ENCODE measurements at regions not wholly inside any gene's neighbourhood (a gene's known extent, or its start where the extent isn't known, plus 50 kb on each side); places are given as distances from the start of the nearest gene placed in this dataset.
"Not testable (repeated sequence)": the region's sequence is repeated elsewhere in the genome, so short reads cannot be mapped to it uniquely, and the experiment has no call there.

GRCh38 chr6:1445650-1446330 is 56.4 kb downstream of the FOXF2 start:
- DNase-seq (ENCODE audit: low read depth), result no peak

GRCh38 chr6:1449896-1450295 is 60.5 kb downstream of the FOXF2 start:
- no peak for DNase-seq (ENCODE audit: low read depth)

- no peak for DNase-seq (ENCODE audit: low read depth)
These were observed 63.6 kb downstream of the FOXF2 start for GRCh38 chr6:1453024-1453423.

- not testable (repeated sequence) for DNase-seq (ENCODE audit: low read depth)
These were observed 67.4 kb downstream of the FOXF2 start for GRCh38 chr6:1456816-1457215.

- peak; percentile 44 for DNase-seq (ENCODE audit: low read depth)
These were observed 71.8 kb downstream of the FOXF2 start for GRCh38 chr6:1461207-1461606.

- no peak for DNase-seq (ENCODE audit: low read depth)
These were observed 72.4 kb downstream of the FOXF2 start for GRCh38 chr6:1461736-1462135.

GRCh38 chr6:1463275-1463674 is 73.9 kb downstream of the FOXF2 start:
- DNase-seq (ENCODE audit: low read depth), result no peak

GRCh38 chr6:1463751-1464426 is 74.5 kb downstream of the FOXF2 start:
- DNase-seq (ENCODE audit: low read depth), result no peak

- DNase-seq (ENCODE audit: low read depth), result no peak
These were observed 75.5 kb downstream of the FOXF2 start for GRCh38 chr6:1464781-1465370.

- no peak for DNase-seq (ENCODE audit: low read depth)
These were observed 78.8 kb downstream of the FOXF2 start for GRCh38 chr6:1468126-1468525.

- no peak for DNase-seq (ENCODE audit: low read depth)
These were observed 80.7 kb downstream of the FOXF2 start for GRCh38 chr6:1470040-1470439.

- DNase-seq (ENCODE audit: low read depth), result no peak
These were observed 83.3 kb downstream of the FOXF2 start for GRCh38 chr6:1472643-1473042.

GRCh38 chr6:1473166-1473565 is 83.8 kb downstream of the FOXF2 start:
- no peak for DNase-seq (ENCODE audit: low read depth)

- DNase-seq (ENCODE audit: low read depth), result no peak
These were observed 84.2 kb downstream of the FOXF2 start for GRCh38 chr6:1473598-1473997.

- no peak for DNase-seq (ENCODE audit: low read depth)
These were observed 84.8 kb downstream of the FOXF2 start for GRCh38 chr6:1474205-1474604.

- no peak for DNase-seq (ENCODE audit: low read depth)
These were observed 85.8 kb downstream of the FOXF2 start for GRCh38 chr6:1475174-1475573.

GRCh38 chr6:1477432-1478090 is 88.2 kb downstream of the FOXF2 start:
- peak; percentile 78 for DNase-seq (ENCODE audit: low read depth)

GRCh38 chr6:1478163-1478826 is 88.9 kb downstream of the FOXF2 start:
- not testable (repeated sequence) for DNase-seq (ENCODE audit: low read depth)

- DNase-seq (ENCODE audit: low read depth), result peak; percentile 69
These were observed 89.7 kb downstream of the FOXF2 start for GRCh38 chr6:1479095-1479494.

- no peak for DNase-seq (ENCODE audit: low read depth)
These were observed 90.3 kb downstream of the FOXF2 start for GRCh38 chr6:1479601-1480221.

GRCh38 chr6:1481286-1481685 is 91.9 kb downstream of the FOXF2 start:
- DNase-seq (ENCODE audit: low read depth), result peak; percentile 94

All from fibroblast of gingiva (primary cell).